NCI-H1048 (cell line): ENCODE measurements at regions not wholly inside any gene's neighbourhood (a gene's known extent, or its start where the extent isn't known, plus 50 kb on each side); places are given as distances from the start of the nearest gene placed in this dataset.
"Not testable (repeated sequence)": the region's sequence is repeated elsewhere in the genome, so short reads cannot be mapped to it uniquely, and the experiment has no call there.

ENCODE experiments used
- DNase-seq: peaks from one replicate; lab custom pipeline; 2025; lab: John Stamatoyannopoulos, UW

DNA sequence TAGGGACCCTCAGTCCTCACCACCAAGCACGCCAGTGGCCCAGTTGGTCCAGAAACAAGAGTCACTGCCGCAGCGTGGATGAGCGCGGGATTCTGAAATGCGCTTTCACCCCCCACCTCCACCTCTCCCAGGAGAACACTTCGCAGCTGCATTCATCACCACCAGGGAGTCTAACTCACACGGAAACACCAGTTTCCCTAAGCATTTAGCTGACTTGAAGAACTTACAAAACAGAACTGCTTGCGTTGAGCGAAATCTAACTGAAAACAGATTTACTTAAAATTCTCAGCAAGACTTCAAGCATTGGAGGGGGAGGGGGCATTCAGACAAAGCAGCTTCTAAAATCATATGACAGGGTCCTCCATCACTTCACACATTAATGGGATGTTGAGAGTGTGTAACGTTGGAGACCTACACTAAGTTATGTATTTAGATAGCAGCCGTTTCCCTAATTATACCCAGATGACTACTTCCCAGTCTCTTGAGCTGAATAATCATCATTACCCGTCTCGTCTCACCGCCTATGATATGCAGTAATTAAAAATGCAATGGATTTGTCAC is 258.2 kb upstream of the IRS2 start:
- no peak for DNase-seq

GRCh38 chr13:110042253-110042950 is 256.0 kb upstream of the IRS2 start:
- no peak for DNase-seq

DNA sequence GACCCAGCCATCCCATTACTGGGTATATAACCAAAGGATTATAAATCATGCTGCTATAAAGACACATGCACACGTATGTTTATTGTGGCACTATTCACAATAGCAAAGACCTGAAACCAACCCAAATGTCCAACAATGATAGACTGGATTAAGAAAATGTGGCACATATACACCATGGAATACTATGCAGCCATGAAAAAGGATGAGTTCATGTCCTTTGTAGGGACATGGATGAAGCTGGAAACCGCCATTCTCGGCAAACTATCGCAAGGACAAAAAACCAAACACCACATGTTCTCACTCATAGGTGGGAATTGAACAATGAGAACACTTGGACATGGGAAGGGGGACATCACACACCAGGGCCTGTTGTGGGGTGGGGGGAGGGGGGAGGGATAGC is 255.3 kb upstream of the IRS2 start:
- not testable (repeated sequence) for DNase-seq

GRCh38 chr13:110037925-110038573 is 251.7 kb upstream of the IRS2 start:
- DNase-seq = no peak

- no peak for DNase-seq
Measured at GRCh38 chr13:110036060-110036459, 249.7 kb upstream of the IRS2 start.

- no peak for DNase-seq
Measured at GRCh38 chr13:110034031-110034549, 247.7 kb upstream of the IRS2 start.

- no peak for DNase-seq
Measured at GRCh38 chr13:110032969-110033368, 246.6 kb upstream of the IRS2 start.

- no peak for DNase-seq
Measured at GRCh38 chr13:110030394-110030928, 244.1 kb upstream of the IRS2 start.

- DNase-seq = no peak
Measured at GRCh38 chr13:110028838-110029621, 242.6 kb upstream of the IRS2 start.

DNA sequence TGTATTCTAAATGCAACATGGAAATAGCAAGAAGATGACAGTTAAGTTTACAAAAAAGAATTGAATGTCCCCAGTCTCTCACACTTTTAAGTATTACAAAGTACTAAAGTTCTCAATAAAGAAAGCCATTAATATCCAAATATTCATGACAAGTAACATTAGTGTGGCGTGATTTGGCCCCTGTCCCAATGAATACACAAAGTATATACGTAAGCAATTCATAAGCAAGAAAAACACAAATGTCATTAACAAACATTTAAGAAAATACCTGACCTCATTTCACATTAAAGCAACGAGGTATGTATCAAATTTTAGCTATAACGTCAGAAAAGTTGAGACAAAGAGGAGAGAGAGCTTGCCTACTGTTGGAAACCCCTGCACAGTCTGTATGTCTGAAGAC is 241.9 kb upstream of the IRS2 start:
- no peak for DNase-seq

DNA sequence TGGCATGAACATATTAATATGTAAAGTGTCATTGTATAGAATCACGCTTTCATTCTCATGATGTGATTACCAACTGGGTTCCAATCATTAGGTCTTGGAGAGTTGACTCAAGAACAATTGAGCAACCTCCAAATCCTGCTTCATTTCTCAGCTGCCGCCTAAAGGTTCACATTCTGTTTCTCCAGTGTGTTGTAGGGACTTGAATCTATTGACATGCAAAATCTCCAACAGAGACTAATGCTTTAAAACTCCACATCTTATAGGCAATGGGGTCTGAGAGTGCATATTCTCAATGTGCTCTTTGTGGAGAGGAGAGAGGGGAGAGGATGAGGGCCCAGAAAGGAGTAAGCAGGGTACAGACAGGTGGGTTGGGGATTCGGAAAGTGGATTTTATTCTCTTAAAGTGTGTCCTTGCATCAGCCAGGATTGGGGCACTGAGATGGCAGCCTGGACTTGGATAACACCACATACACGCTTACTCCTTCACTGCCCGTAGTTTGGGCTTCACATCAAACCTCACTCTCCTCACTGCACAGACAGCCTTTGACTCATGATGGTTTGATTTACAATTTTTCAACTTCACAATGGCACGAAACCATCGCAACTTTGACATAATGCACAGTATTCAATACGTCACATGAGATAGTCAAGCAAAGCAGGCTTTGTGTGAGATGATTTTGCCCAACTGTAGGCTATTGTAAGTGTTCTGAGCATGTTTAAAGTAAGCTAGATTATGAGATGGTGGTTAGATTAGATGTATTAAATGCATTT is 241.3 kb upstream of the IRS2 start:
- DNase-seq = no peak

- DNase-seq = no peak
Measured at GRCh38 chr13:110024645-110024980, 238.2 kb upstream of the IRS2 start.

- no peak for DNase-seq
Measured at GRCh38 chr13:110023729-110024644, 237.6 kb upstream of the IRS2 start.

DNA sequence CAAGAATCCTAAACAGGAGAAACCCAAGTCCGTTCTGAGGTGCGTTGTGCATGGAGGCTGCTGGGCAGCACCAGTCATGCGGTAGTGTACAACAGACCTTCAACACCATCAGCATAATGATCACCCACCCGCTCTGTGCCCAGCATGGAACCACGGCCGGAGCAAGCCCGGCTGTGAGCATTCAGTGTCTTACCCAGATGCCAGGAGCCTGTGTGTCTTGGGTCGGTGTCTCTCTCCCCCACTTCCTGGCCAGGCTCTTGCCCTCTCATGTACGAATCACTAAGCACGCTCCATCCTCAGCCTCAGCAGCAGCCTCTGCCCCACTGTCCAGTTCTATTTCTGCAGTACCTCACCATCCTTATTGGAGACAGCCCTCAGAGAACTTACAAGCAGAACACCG is 231.6 kb upstream of the IRS2 start:
- DNase-seq = no peak

DNA sequence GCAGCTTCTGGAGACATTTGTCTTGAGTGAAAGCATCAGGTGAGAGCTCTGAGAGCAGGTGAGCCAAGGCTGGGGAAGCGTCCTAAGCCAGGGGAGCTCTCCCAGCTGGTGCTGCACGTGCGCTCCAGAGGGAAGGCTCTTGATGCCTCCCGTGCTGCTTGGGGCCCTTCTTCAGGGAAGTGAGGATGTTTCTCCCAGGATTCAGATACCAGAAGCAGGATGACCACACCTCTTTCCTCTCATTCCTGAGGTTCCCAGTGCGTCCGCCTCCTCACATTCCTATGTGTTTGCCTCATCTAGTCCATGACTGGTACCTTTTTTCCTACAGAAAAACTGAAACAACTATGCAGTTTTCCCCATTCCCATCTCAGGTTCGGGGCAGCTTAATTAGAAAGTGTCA is 231.0 kb upstream of the IRS2 start:
- no peak for DNase-seq

- no peak for DNase-seq
Measured at GRCh38 chr13:110015253-110015652, 228.9 kb upstream of the IRS2 start.

DNA sequence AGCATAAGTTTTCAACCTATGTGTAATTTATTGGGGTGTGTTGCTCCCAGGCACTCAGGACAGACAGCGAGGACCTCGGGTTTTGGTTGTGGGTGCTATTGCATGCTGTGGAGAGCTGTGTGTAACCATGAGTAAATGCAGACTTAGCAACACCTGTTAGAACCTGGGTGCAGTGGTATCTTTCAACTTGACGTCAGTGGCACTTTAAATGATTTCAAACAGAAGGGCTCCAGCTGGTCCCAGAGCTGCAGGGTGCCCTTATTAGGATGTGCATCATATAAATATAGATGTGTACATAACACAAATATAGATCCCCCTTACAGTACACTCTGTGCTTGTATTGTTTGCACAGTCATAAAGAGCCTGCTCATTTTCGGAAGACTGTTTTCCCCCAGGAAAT is 228.3 kb upstream of the IRS2 start:
- no peak for DNase-seq

- DNase-seq = no peak
Measured at GRCh38 chr13:110012102-110012739, 225.8 kb upstream of the IRS2 start.

DNA sequence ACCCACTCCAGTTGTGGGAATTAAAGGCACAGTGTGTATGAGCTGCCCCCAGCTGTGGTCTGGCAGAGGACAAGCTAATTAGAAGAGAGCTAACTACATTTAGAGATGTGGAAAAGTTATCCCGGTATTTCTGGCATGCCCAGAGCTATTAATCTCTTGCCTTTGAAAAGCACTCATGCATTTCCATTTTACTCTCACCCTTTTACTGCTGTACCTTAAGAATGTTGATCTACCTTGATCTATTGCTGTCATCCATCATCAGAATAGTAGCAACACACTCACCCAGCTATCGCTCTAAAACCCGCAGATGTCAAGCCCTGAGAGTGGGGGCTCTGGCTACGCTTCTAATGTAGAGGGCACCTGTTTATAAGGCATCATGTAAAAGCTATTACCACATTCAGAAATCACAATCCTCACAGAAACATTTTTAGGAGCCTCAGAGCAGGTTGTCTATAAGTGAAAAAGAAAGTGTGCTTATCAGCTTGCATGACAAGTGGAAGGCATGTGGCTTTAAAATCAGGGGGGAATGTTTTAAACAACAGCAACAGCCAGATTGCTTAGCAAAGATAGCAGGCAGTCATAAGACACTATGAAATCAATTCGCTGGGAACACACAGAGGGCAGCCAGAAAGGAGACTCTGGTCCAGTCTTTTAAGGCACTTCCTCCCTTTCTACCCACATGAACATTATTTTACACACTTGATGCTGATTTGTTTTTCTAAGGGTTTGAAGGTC is 224.2 kb upstream of the IRS2 start:
- DNase-seq = no peak
